Smooth muscle cell (in vitro differentiated cells): ENCODE measurements at regions not wholly inside any gene's neighbourhood (a gene's known extent, or its start where the extent isn't known, plus 50 kb on each side); places are given as distances from the start of the nearest gene placed in this dataset.
"Not testable (repeated sequence)": the region's sequence is repeated elsewhere in the genome, so short reads cannot be mapped to it uniquely, and the experiment has no call there.

Experiments used
- DNase-seq: peaks from one replicate; lab custom pipeline; 2025; ENCODE audit not compliant: unreplicated experiment; lab: John Stamatoyannopoulos, UW
- H2AFZ ChIP-seq: fragments of 200-600 bp; sonication (generic); 2 replicates; pipeline ENCODE4 v1.6.0; 2016; ENCODE audit warnings: antibody characterized with exemption, low read depth, mild to moderate bottlenecking
- H3F3A ChIP-seq: fragments of 200-600 bp; sonication (generic); 2 replicates; pipeline ENCODE4 v1.6.0; 2017; ENCODE audit warnings: antibody characterized with exemption, low read depth
- H3K27ac ChIP-seq: fragments of 200-600 bp; sonication (generic); 2 replicates; pipeline ENCODE4 v1.5.1; 2016; ENCODE audit warnings: low read depth, mild to moderate bottlenecking
- H3K27me3 ChIP-seq: fragments of 200-600 bp; sonication (generic); 2 replicates; pipeline ENCODE4 v1.6.1; 2016; ENCODE audit warnings: low read depth, mild to moderate bottlenecking
- H3K36me3 ChIP-seq: fragments of 200-600 bp; sonication (generic); 2 replicates; pipeline ENCODE4 v1.5.1; 2016; ENCODE audit warnings: low read depth
- H3K4me1 ChIP-seq: fragments of 200-600 bp; sonication (generic); 2 replicates; pipeline ENCODE4 v1.5.1; 2016; ENCODE audit warnings: low read depth
- H3K4me2 ChIP-seq: fragments of 200-600 bp; sonication (generic); 2 replicates; pipeline ENCODE4 v1.6.0; 2016; ENCODE audit warnings: mild to moderate bottlenecking
- H3K4me3 ChIP-seq: fragments of 200-600 bp; sonication (generic); 2 replicates; pipeline ENCODE4 v1.5.1; 2016; ENCODE audit warnings: mild to moderate bottlenecking
- H3K79me2 ChIP-seq: fragments of 200-600 bp; sonication (generic); 2 replicates; pipeline ENCODE4 v1.6.0; 2016; ENCODE audit warnings: low read depth, mild to moderate bottlenecking
- H3K9ac ChIP-seq: fragments of 200-600 bp; sonication (generic); 2 replicates; pipeline ENCODE4 v1.6.0; 2016; ENCODE audit warnings: low read depth
- H3K9me3 ChIP-seq: fragments of 200-600 bp; sonication (generic); replicated peaks from 2 replicates; pipeline ENCODE4 v1.5.1; 2016; ENCODE audit warnings: low read depth
- H4K20me1 ChIP-seq: fragments of 200-600 bp; sonication (generic); 2 replicates; pipeline ENCODE4 v1.6.0; 2016; ENCODE audit warnings: low read depth
- WGBS: methylation state at CpG from one replicate; pipeline ENCODE4 v1.1.7; 2016; ENCODE audit warnings: low lambda C conversion rate; 5-methylcytosine and 5-hydroxymethylcytosine counted together
- TF ChIP-seq, protein P1 (sequence below): fragments of 200-600 bp; sonication (generic); IDR thresholded peaks from 2 replicates; pipeline ENCODE4 v1.5.1; 2017; ENCODE audit warnings: borderline replicate concordance, mild to moderate bottlenecking, antibody characterized with exemption; ENCODE audit not compliant: insufficient read depth, poor library complexity, severe bottlenecking

- 43% methylated on average over 2 of the region's 2 CpGs for whole genome bisulfite sequencing
- no peak overlapping the region for H2AFZ ChIP-seq
Measured at GRCh38 chr12:76669981-76670380, 93.9 kb upstream of the ZDHHC17 start.

DNA sequence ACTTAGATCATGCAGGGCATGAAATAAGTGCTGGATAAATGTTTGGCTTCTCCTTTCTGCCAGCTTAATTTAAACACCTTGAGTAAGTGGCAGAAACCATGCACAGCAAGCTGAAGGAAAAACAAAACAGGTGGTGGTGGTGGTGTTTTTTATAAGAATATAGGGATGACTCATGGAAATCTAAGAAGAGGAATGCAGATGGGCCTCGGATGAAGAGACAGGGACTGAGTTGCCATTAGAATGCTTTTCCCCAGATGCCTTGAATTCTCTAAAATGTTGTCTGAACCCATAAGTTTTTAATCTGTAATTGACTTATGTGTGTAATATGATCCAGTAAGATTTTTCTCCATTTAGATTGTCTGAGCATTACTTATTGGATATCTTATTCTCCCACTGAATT, 93.1 kb upstream of the ZDHHC17 start:
- no peak overlapping the region for H3K4me3 ChIP-seq
- peaks cover 5% of the 10 kb centered on the region for H3K4me1 ChIP-seq
- H3K27me3 ChIP-seq = no peaks in the 10 kb centered on the region
- no peak overlapping the region for H3K4me2 ChIP-seq
- 11% methylated on average over 1 of the region's 1 CpG for WGBS
- DNase-seq = no peak
- no peaks in the 10 kb centered on the region for H3K36me3 ChIP-seq
- no peaks in the 10 kb centered on the region for H3F3A ChIP-seq
- no peak overlapping the region for H2AFZ ChIP-seq
- TF ChIP-seq, protein P1, sequence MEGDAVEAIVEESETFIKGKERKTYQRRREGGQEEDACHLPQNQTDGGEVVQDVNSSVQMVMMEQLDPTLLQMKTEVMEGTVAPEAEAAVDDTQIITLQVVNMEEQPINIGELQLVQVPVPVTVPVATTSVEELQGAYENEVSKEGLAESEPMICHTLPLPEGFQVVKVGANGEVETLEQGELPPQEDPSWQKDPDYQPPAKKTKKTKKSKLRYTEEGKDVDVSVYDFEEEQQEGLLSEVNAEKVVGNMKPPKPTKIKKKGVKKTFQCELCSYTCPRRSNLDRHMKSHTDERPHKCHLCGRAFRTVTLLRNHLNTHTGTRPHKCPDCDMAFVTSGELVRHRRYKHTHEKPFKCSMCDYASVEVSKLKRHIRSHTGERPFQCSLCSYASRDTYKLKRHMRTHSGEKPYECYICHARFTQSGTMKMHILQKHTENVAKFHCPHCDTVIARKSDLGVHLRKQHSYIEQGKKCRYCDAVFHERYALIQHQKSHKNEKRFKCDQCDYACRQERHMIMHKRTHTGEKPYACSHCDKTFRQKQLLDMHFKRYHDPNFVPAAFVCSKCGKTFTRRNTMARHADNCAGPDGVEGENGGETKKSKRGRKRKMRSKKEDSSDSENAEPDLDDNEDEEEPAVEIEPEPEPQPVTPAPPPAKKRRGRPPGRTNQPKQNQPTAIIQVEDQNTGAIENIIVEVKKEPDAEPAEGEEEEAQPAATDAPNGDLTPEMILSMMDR = no peak
- no peaks in the 10 kb centered on the region for H3K9me3 ChIP-seq
- H3K9ac ChIP-seq = no peak overlapping the region
- H3K27ac ChIP-seq = no peak overlapping the region
- no peaks in the 10 kb centered on the region for H4K20me1 ChIP-seq
- H3K79me2 ChIP-seq = no peaks in the 10 kb centered on the region

More at GRCh38 chr12:76669981-76670380, 93.9 kb upstream of the ZDHHC17 start:
- Histone ChIP-seq H4K20me1 (no peaks in the 10 kb centered on the region), H3F3A (no peaks in the 10 kb centered on the region), H3K4me2 (no peak overlapping the region), H3K79me2 (no peaks in the 10 kb centered on the region), H3K4me3 (no peak overlapping the region), H3K27me3 (no peaks in the 10 kb centered on the region), H3K36me3 (no peaks in the 10 kb centered on the region), H3K9me3 (no peaks in the 10 kb centered on the region), H3K9ac (no peak overlapping the region), H3K4me1 (peaks cover 5% of the 10 kb centered on the region), H3K27ac (no peak overlapping the region)
- DNase-seq = no peak
- TF ChIP-seq, protein P1 = no peak

DNA sequence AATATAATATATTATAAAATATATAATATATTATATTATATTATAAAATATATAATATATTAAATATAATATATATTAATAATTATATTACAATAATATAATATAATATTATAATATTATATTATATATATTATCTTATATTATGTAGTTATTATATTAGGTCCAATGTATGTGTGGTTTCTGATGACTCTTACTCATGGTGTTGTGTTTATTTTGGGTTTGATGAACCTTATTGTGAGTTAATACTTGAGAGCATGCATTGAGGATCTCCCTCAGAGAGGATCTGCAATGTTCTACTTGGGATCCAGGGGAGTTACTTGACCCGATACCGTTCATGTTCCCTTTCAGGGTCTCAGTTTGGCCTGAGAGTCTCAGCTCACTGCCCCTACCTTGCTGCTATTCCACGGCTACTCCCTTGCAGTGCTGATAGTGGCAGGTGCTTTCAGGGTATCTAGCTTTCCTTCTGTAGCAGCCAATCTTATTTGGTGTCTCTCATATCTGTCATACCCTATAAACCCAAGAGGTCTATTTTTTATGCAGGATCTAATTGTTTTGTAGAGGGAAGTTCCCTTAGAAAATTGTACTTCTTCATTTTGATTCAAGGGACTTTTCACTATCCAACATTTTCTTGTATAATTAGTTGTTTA, 89.1 kb upstream of the ZDHHC17 start:
- no peaks in the 10 kb centered on the region for H4K20me1 ChIP-seq
- no peak overlapping the region for H3K4me2 ChIP-seq
- H2AFZ ChIP-seq = no peak overlapping the region
- no peaks in the 10 kb centered on the region for H3K27me3 ChIP-seq
- TF ChIP-seq, protein P1 = no peak
- H3K4me3 ChIP-seq = no peak overlapping the region
- no peak overlapping the region for H3K27ac ChIP-seq
- no peaks in the 10 kb centered on the region for H3K4me1 ChIP-seq
- H3F3A ChIP-seq = no peaks in the 10 kb centered on the region
- DNase-seq = no peak
- no peaks in the 10 kb centered on the region for H3K36me3 ChIP-seq
- 88% methylated on average over 3 of the region's 3 CpGs for WGBS
- H3K79me2 ChIP-seq = no peaks in the 10 kb centered on the region
- H3K9ac ChIP-seq = no peak overlapping the region
- no peaks in the 10 kb centered on the region for H3K9me3 ChIP-seq

DNA sequence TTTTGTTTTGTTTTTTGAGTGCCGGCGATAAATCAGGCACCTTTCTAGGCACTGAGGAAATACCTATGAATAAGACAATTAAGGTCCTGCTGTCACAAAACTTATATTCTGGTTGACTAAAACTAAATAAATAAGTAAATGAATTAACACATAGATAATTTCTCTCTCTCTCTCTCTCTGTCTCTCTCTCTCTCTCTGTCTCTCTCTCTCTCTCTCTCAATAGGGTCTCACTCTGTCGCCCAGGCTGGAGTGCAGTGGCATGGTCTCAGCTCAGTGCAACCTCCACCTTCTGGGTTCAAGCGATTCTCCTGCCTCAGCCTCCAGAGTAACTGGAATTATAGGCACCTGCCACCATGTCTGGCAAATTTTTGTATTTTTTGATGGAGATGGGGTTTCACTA, 87.7 kb upstream of the ZDHHC17 start:
- not testable (repeated sequence) for H3F3A ChIP-seq, H3K79me2 ChIP-seq
- 98% methylated on average over 4 of the region's 4 CpGs for WGBS

More for the DNA sequence above, 87.7 kb upstream of the ZDHHC17 start:
- H4K20me1 ChIP-seq, H3K9ac ChIP-seq, H3K36me3 ChIP-seq, H3K4me3 ChIP-seq, H2AFZ ChIP-seq, H3K27me3 ChIP-seq, H3K27ac ChIP-seq, H3K4me1 ChIP-seq, DNase-seq, H3K9me3 ChIP-seq, H3K4me2 ChIP-seq: not testable (repeated sequence)
